Small intestine (tissue), 7 donors: ENCODE measurements at regions not wholly inside any gene's neighbourhood (a gene's known extent, or its start where the extent isn't known, plus 50 kb on each side); places are given as distances from the start of the nearest gene placed in this dataset.

Experiments
- DNase-seq, 2 donors: peaks; one replicate each; pipeline versions ENCODE4 v3.0.0 to v3.0.0-alpha.2; 2013
- FAIRE-seq: peaks from 2 replicates; lab custom pipeline; 2012; peaks lifted over from hg19 to GRCh38; lab: Jason Lieb, UNC
- H3K27ac ChIP-seq, 3 donors: one replicate each; pipeline ENCODE4 v1.5.1; 2013; ENCODE audit warnings: low read length in 2 of 3, mild to moderate bottlenecking in 2 of 3, control low read depth in 1 of 3, inconsistent platforms in 1 of 3, low read depth in 1 of 3, moderate library complexity in 1 of 3
- H3K27me3 ChIP-seq, 3 donors: one replicate each; pipeline ENCODE4 v1.6.1; 2013; ENCODE audit warnings: low read length in 3 of 3, inconsistent platforms in 1 of 3; ENCODE audit not compliant: control insufficient read depth in 3 of 3, insufficient read depth in 3 of 3
- H3K36me3 ChIP-seq, 3 donors: one replicate each; pipeline ENCODE4 v1.6.1; 2013; ENCODE audit warnings: low read length in 3 of 3, inconsistent platforms in 1 of 3, low read depth in 1 of 3, mild to moderate bottlenecking in 1 of 3, moderate library complexity in 1 of 3; ENCODE audit not compliant: control insufficient read depth in 3 of 3, insufficient read depth in 2 of 3
- H3K4me1 ChIP-seq, 3 donors: one replicate each; pipeline ENCODE4 v1.6.1; 2013; ENCODE audit warnings: low read length in 2 of 3, inconsistent platforms in 1 of 3, low read depth in 1 of 3, mild to moderate bottlenecking in 1 of 3, moderate library complexity in 1 of 3; ENCODE audit not compliant: control insufficient read depth in 3 of 3, insufficient read depth in 2 of 3
- H3K4me3 ChIP-seq, 3 donors: one replicate each; pipeline ENCODE4 v1.5.1; 2013; ENCODE audit warnings: low read length in 3 of 3, control low read depth in 1 of 3, inconsistent platforms in 1 of 3, low read depth in 1 of 3, mild to moderate bottlenecking in 1 of 3, moderate library complexity in 1 of 3
- H3K9me3 ChIP-seq, 2 donors: one replicate each; pipeline ENCODE4 v1.6.1; 2013; ENCODE audit warnings: low read depth in 1 of 2, low read length in 1 of 2; ENCODE audit not compliant: control insufficient read depth in 2 of 2, insufficient read depth in 1 of 2
- WGBS, 3 donors: extraction: QIAGEN DNeasy Blood & Tissue Kit; methylation state at CpG; one replicate each; pipeline ENCODE4 v1.1.7; 2013; 5-methylcytosine and 5-hydroxymethylcytosine counted together
- donor health status: healthy with polysubstance abuse.
- donor health status: control.
- donor health status: control.
- donor health status: Bipolar disorder and iron deficiency.
- donor health status: healthy.

DNA sequence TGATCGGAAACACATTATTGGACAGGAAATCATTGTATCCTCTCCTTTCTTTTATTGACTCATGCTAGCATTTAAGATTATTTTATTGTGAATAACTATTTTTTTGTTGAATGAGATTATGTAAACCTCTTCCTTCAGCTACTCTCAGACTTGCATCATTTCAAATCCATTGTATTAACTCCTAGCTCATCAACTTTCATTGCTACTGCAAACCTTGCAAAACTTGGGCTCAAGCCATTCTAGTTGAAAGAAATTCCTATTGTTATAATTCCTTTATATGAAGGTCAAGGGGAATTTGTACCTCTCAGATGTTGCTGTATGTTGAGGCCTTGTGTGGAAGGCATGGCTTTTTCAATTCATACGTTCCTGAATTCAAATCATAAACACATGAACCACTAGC, 1764.6 kb downstream of the SUCLG1 start:
- no peak for FAIRE-seq
- WGBS, 3 donors: 61 to 87% (median 84%) methylated on average over 2 of the region's 2 CpGs

DNA sequence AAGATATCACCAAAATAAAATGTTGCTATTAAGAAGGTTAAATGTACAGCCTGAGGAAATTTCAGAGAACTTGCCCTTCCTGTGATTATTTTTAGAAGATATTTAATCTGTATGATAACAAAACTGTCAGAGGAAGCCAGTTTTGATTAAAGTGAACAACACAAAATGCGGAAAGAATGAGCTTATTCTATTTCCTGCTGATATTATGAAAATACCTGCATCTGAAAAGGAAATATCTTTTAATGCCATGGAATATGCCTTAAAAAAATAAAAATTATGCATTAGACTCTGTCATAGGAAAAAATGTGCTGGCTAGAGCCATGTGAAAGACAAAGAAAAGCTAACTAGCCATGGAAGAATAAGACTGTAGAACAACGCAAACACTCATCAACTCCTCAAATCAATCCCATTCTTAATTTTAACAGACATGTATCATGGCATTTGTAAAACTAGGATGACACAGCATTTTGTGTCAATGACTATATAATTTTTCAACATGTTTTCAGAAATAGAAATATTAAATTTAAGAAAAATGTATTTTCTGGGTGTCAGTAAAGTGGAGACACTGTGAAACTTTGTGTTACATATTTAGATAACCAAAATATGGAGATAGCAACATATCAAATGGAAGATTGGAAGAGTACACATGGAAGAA, 1768.2 kb downstream of the SUCLG1 start:
- no peaks in the 10 kb centered on the region for H3K36me3 ChIP-seq
- no peaks in the 10 kb centered on the region for H3K4me1 ChIP-seq
- no peaks in the 10 kb centered on the region for H3K27me3 ChIP-seq
- DNase-seq (no peak), FAIRE-seq (no peak)
- peaks cover 0 to 6% of the 10 kb centered on the region in 2 donors for H3K9me3 ChIP-seq
- H3K27ac ChIP-seq: no peak overlapping the region
- no peak overlapping the region for H3K4me3 ChIP-seq
- 82 to 92% (median 85%) methylated on average over 2 of the region's 2 CpGs for WGBS, 3 donors

More for the DNA sequence above, 1764.6 kb downstream of the SUCLG1 start:
- Histone ChIP-seq H3K9me3 (peaks cover 0 to 3% of the 10 kb centered on the region in 2 donors), H3K4me1 (no peaks in the 10 kb centered on the region), H3K27me3 (no peaks in the 10 kb centered on the region), H3K4me3 (no peak overlapping the region), H3K36me3 (no peaks in the 10 kb centered on the region), H3K27ac (no peak overlapping the region)
- no peak for DNase-seq

DNA sequence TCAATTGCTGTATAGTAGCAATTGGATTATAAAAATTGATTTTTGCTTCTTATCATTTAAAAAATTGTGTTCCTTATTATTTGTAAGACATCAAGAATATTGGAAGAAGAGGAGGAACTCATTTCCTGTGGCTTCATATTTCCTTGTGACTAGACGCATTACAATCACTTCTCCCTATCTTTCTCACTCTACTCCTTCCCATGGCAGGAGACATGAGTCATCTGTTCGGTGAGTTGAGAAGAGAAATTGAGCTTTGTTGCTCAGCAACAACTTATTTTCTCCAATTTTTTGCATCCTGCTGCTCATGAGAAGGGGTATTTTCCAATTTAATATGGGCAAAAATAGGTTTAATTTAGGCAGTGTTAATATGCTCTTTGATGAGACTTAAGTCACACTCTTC, 1783.9 kb downstream of the SUCLG1 start:
- WGBS, 3 donors: 32 to 59% (median 46%) methylated on average over 2 of the region's 2 CpGs
- no peak for FAIRE-seq
- H3K9me3 ChIP-seq: no peaks in the 10 kb centered on the region

DNA sequence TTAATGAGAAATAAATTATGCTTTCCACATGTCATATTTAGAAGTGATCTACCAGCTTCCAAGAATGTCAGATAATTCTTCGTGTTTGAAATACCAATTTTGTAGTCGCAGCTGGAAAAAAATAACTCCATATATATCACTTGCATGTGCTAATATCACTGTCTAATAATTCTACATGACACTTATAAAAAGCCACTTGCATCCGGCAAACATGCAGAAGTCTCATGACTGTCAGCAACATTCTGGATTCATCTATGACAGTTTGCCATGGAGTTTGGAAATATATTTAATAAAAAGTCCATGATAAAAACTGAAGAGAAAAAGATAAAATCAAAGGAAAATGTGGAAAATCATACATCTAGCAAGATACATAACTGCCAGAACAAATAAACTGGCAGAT, 1784.4 kb downstream of the SUCLG1 start:
- Histone ChIP-seq H3K36me3 (no peaks in the 10 kb centered on the region), H3K4me1 (no peaks in the 10 kb centered on the region), H3K4me3 (no peak overlapping the region), H3K9me3 (no peaks in the 10 kb centered on the region), H3K27ac (no peak overlapping the region), H3K27me3 (no peaks in the 10 kb centered on the region)
- 76 to 89% (median 82%) methylated on average over 3 of the region's 3 CpGs for WGBS, 3 donors
- DNase-seq: no peak
- FAIRE-seq: no peak

More for the DNA sequence above, 1783.9 kb downstream of the SUCLG1 start:
- no peaks in the 10 kb centered on the region for H3K4me1 ChIP-seq
- H3K27ac ChIP-seq: no peak overlapping the region
- no peak for DNase-seq
- no peaks in the 10 kb centered on the region for H3K36me3 ChIP-seq
- no peaks in the 10 kb centered on the region for H3K27me3 ChIP-seq
- H3K4me3 ChIP-seq: no peak overlapping the region

DNA sequence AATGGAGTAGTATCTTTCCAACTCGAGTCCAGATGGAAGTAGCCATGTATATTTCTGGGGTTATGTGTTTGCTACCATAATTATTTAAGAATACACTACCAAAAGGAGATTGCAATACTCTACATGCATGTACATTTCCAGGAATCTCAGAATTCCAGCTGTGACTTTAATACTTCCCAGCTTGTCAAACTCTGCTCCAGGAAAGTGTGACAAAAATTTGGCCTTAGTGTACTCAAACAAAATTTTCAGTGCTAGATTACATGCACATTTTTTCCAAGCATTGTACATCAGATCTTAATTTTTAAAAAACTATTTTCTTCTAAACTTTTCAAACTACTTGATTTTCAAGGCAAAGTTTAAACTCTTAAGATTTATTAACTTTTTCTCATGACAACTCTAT, 1791.6 kb downstream of the SUCLG1 start:
- DNase-seq: no peak
- 21 to 45% (median 27%) methylated on average over 1 of the region's 1 CpG for WGBS, 3 donors
- FAIRE-seq: no peak

DNA sequence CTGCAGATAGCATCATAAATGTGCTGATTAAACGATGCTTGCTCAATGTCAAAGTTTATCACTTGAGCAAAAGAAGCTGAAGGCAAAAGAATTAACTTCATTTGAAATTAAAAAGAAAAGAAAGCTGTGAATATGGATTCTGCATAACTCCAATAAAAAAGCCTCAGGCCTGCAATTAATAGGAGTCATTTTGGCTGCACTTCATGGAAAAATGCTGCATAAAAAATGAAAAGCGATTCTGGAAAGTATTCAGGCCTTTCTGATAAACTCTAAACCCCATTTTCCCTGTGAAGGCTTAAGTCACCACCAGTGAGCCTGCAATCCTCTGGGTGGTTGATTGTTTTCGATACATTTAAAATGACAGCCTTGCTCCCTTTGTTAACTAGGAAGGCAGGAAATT, 1793.4 kb downstream of the SUCLG1 start:
- WGBS, 3 donors: 59 to 78% (median 71%) methylated on average over 3 of the region's 3 CpGs
- FAIRE-seq: no peak

More for the DNA sequence above, 1791.6 kb downstream of the SUCLG1 start:
- no peak overlapping the region for H3K4me3 ChIP-seq
- no peak overlapping the region for H3K27ac ChIP-seq
- H3K4me1 ChIP-seq: no peaks in the 10 kb centered on the region
- no peaks in the 10 kb centered on the region for H3K36me3 ChIP-seq
- H3K9me3 ChIP-seq: no peaks in the 10 kb centered on the region
- no peaks in the 10 kb centered on the region for H3K27me3 ChIP-seq

DNA sequence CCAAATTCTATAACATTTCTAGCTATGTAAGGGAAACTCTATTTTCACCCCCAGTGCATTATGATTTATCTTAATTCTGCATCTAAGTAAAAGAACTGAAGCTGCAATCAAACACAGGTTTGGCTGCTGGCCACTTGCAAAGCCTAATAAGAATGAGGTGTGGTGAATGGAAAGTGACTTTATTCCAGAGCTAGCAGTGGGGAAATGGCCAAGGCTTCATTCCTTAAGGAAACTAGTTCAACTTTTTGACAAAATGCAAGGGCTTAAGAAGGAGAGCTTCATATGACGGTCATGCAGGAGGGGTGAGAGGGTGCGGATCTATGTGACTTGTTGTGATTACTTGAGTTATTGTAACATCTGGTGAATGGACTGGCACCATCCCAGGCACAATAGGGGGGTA, 1802.0 kb downstream of the SUCLG1 start:
- no peak overlapping the region for H3K4me3 ChIP-seq
- DNase-seq (no peak), FAIRE-seq (no peak)
- H3K4me1 ChIP-seq: no peaks in the 10 kb centered on the region
- 80 to 92% (median 85%) methylated on average over 2 of the region's 2 CpGs for WGBS, 3 donors
- no peaks in the 10 kb centered on the region for H3K27me3 ChIP-seq
- no peaks in the 10 kb centered on the region for H3K9me3 ChIP-seq
- no peaks in the 10 kb centered on the region for H3K36me3 ChIP-seq
- H3K27ac ChIP-seq: no peak overlapping the region

More for the DNA sequence above, 1793.4 kb downstream of the SUCLG1 start:
- Histone ChIP-seq H3K9me3 (no peaks in the 10 kb centered on the region), H3K4me1 (no peaks in the 10 kb centered on the region), H3K36me3 (no peaks in the 10 kb centered on the region), H3K4me3 (no peak overlapping the region), H3K27ac (no peak overlapping the region), H3K27me3 (no peaks in the 10 kb centered on the region)
- DNase-seq: no peak

DNA sequence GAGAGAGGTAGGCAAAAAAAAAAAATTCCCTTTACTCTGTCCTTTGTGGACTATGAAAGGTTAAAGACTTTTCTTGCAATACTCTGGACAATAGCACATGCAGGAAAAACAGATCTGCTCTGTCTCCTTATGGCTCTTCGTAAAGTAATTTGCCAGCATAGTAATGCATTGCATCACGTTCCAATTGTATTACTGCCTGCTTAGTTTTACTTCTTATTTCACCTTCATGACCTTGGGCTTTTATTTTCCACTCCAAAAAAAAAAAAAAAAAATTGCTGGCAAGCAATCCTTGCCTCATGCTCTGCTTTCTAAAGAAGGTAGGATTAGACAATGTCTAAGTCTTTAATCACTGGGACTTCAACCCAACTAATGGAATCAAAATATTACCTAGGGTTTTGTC, 1802.7 kb downstream of the SUCLG1 start:
- no peaks in the 10 kb centered on the region for H3K9me3 ChIP-seq
- FAIRE-seq: no peak
- DNase-seq: no peak
- no peak overlapping the region for H3K4me3 ChIP-seq
- WGBS, 3 donors: 44 to 50% (median 47%) methylated on average over 2 of the region's 2 CpGs
- no peaks in the 10 kb centered on the region for H3K27me3 ChIP-seq
- H3K27ac ChIP-seq: no peak overlapping the region
- H3K4me1 ChIP-seq: no peaks in the 10 kb centered on the region
- no peaks in the 10 kb centered on the region for H3K36me3 ChIP-seq

DNA sequence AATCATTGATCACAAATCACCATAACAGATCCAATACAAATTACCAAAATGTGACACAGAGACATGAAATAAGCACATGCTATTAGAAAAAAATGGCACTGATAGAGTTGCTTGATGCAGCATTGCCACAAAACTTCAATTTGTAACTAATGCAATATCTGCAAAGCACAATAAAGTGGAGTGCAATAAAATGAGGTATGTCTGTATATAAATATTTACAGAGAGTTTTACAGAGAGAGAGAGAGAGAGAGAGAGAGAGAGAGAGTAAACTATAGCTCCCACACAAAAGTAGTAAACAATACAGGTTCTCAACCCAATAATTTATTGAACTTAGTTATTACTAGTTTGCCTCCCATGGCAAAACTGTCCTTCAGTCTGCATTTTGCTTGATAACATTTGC, 1807.0 kb downstream of the SUCLG1 start:
- DNase-seq (no peak), FAIRE-seq (no peak)
- Histone ChIP-seq H3K27ac (no peak overlapping the region), H3K27me3 (no peaks in the 10 kb centered on the region), H3K4me3 (no peak overlapping the region), H3K4me1 (no peaks in the 10 kb centered on the region), H3K9me3 (no peaks in the 10 kb centered on the region), H3K36me3 (no peaks in the 10 kb centered on the region)
